ENCODE measurements at regions not wholly inside any gene's neighbourhood (a gene's known extent, or its start where the extent isn't known, plus 50 kb on each side); places are given as distances from the start of the nearest gene placed in this dataset.

GRCh38 chr16:52066962-52067361 lies 480.0 kb downstream of the TOX3 start:
- no peak for DNase-seq
- intact Hi-C loops (cut with micrococcal nuclease; ENCODE audit: unreplicated experiment) = no loop called here
- no peaks in the 10 kb centered on the region for H3K36me3 Mint-ChIP-seq (ENCODE audit: insufficient read depth, unreplicated experiment)
- CTCF ChIA-PET = interaction anchor here (1.1 kb wide), 1 partner anchor 35 kb away, joined by 6 read pairs; no protein-coding TSS in a partner anchor
- peak overlapping the region; percentile 5 for H3K27ac Mint-ChIP-seq (ENCODE audit: unreplicated experiment)
- no peaks in the 10 kb centered on the region for H3K27me3 Mint-ChIP-seq (ENCODE audit: unreplicated experiment)
- no peak for TF ChIP-seq CTCF (IDR thresholded peaks at IDR 0.05; ENCODE audit: unreplicated experiment)
- H3K9me3 Mint-ChIP-seq (ENCODE audit: low read depth, unreplicated experiment) = peaks cover 2% of the 10 kb centered on the region
- H3K4me1 Mint-ChIP-seq (ENCODE audit: low read depth, unreplicated experiment) = peaks cover 44% of the 10 kb centered on the region
- no TSS peak for BruUV-seq (replicated peaks)
- H3K4me3 Mint-ChIP-seq (ENCODE audit: low read depth, unreplicated experiment) = no peak overlapping the region

GRCh38 chr16:52056259-52056658 lies 490.7 kb downstream of the TOX3 start:
- no peaks in the 10 kb centered on the region for H3K27me3 Mint-ChIP-seq (ENCODE audit: unreplicated experiment)
- CTCF ChIA-PET = no interaction called here
- TF ChIP-seq CTCF (IDR thresholded peaks at IDR 0.05; ENCODE audit: unreplicated experiment) = no peak
- no peak for DNase-seq
- H3K27ac Mint-ChIP-seq (ENCODE audit: unreplicated experiment) = no peak overlapping the region
- no peaks in the 10 kb centered on the region for H3K36me3 Mint-ChIP-seq (ENCODE audit: insufficient read depth, unreplicated experiment)
- H3K4me3 Mint-ChIP-seq (ENCODE audit: low read depth, unreplicated experiment) = no peak overlapping the region
- BruUV-seq (replicated peaks) = no TSS peak
- peaks cover 30% of the 10 kb centered on the region for H3K4me1 Mint-ChIP-seq (ENCODE audit: low read depth, unreplicated experiment)
- no peaks in the 10 kb centered on the region for H3K9me3 Mint-ChIP-seq (ENCODE audit: low read depth, unreplicated experiment)
- intact Hi-C loops (cut with micrococcal nuclease; ENCODE audit: unreplicated experiment) = loop anchor here (10.0 kb wide), 2 partner anchors 61 to 241 kb away; no protein-coding TSS in a partner anchor

- no peak for DNase-seq
- no TSS peak for BruUV-seq (replicated peaks)
- Mint-ChIP-seq H3K9me3 (ENCODE audit: low read depth, unreplicated experiment) (no peaks in the 10 kb centered on the region), H3K27ac (ENCODE audit: unreplicated experiment) (peak overlapping the region; percentile 75), H3K4me1 (ENCODE audit: low read depth, unreplicated experiment) (peaks cover 39% of the 10 kb centered on the region), H3K36me3 (ENCODE audit: insufficient read depth, unreplicated experiment) (no peaks in the 10 kb centered on the region), H3K27me3 (ENCODE audit: unreplicated experiment) (no peaks in the 10 kb centered on the region), H3K4me3 (ENCODE audit: low read depth, unreplicated experiment) (no peak overlapping the region)
- intact Hi-C loops (cut with micrococcal nuclease; ENCODE audit: unreplicated experiment) = loop anchor here (10.0 kb wide), 2 partner anchors 61 to 241 kb away; no protein-coding TSS in a partner anchor
- CTCF ChIA-PET = no interaction called here
- TF ChIP-seq CTCF (IDR thresholded peaks at IDR 0.05; ENCODE audit: unreplicated experiment) = no peak
These were observed 491.6 kb downstream of the TOX3 start for GRCh38 chr16:52055381-52055780.

GRCh38 chr16:52054326-52054725 lies 492.6 kb downstream of the TOX3 start:
- peaks cover 2% of the 10 kb centered on the region for H3K9me3 Mint-ChIP-seq (ENCODE audit: low read depth, unreplicated experiment)
- intact Hi-C loops (cut with micrococcal nuclease; ENCODE audit: unreplicated experiment) = loop anchor here (10.0 kb wide), 2 partner anchors 60 to 240 kb away; no protein-coding TSS in a partner anchor

More at GRCh38 chr16:52054326-52054725, 492.6 kb downstream of the TOX3 start:
- Mint-ChIP-seq H3K36me3 (ENCODE audit: insufficient read depth, unreplicated experiment) (no peaks in the 10 kb centered on the region), H3K4me3 (ENCODE audit: low read depth, unreplicated experiment) (no peak overlapping the region), H3K27ac (ENCODE audit: unreplicated experiment) (peak overlapping the region; percentile 75), H3K4me1 (ENCODE audit: low read depth, unreplicated experiment) (peaks cover 45% of the 10 kb centered on the region), H3K27me3 (ENCODE audit: unreplicated experiment) (no peaks in the 10 kb centered on the region)
- BruUV-seq (replicated peaks) = no TSS peak
- DNase-seq = no peak
- TF ChIP-seq CTCF (IDR thresholded peaks at IDR 0.05; ENCODE audit: unreplicated experiment) = no peak
- CTCF ChIA-PET = no interaction called here

Data from Calu3 (cell line).